NCI-H1092 treated with DMSO at 0.1 percent for 48 hours (cell line): ENCODE measurements at regions not wholly inside any gene's neighbourhood (a gene's known extent, or its start where the extent isn't known, plus 50 kb on each side); places are given as distances from the start of the nearest gene placed in this dataset.
A peak's percentile ranks its signal among the peaks of the same experiment; 100 is the strongest.
"Not testable (repeated sequence)": the region's sequence is repeated elsewhere in the genome, so short reads cannot be mapped to it uniquely, and the experiment has no call there.

Experiments
- DNase-seq: peaks from one replicate; lab custom pipeline; 2025; lab: John Stamatoyannopoulos, UW

- no peak for DNase-seq
Observed at GRCh38 chr1:38609166-38610025, 250.2 kb downstream of the RRAGC start.

GRCh38 chr1:38608202-38608864 is 251.2 kb downstream of the RRAGC start:
- peak; percentile 6 for DNase-seq

GRCh38 chr1:38607526-38607925 is 252.0 kb downstream of the RRAGC start:
- DNase-seq: no peak

- DNase-seq: no peak
Observed at GRCh38 chr1:38605063-38605462, 254.5 kb downstream of the RRAGC start.

- no peak for DNase-seq
Observed at GRCh38 chr1:38603907-38604306, 255.7 kb downstream of the RRAGC start.

- DNase-seq: no peak
Observed at GRCh38 chr1:38600905-38601304, 258.7 kb downstream of the RRAGC start.

GRCh38 chr1:38600286-38600685 is 259.3 kb downstream of the RRAGC start:
- no peak for DNase-seq

GRCh38 chr1:38598118-38598517 is 261.5 kb downstream of the RRAGC start:
- no peak for DNase-seq

- DNase-seq: no peak
Observed at GRCh38 chr1:38589036-38589435, 270.5 kb downstream of the RRAGC start.

GRCh38 chr1:38587766-38588165 is 271.8 kb downstream of the RRAGC start:
- DNase-seq: no peak

- DNase-seq: no peak
Observed at GRCh38 chr1:38586993-38587646, 272.5 kb downstream of the RRAGC start.

GRCh38 chr1:38585971-38586370 is 273.6 kb downstream of the RRAGC start:
- DNase-seq: no peak

- DNase-seq: no peak
Observed at GRCh38 chr1:38585460-38585859, 274.1 kb downstream of the RRAGC start.

- no peak for DNase-seq
Observed at GRCh38 chr1:38584448-38585355, 274.9 kb downstream of the RRAGC start.

- not testable (repeated sequence) for DNase-seq
Observed at GRCh38 chr1:38583287-38583686, 276.3 kb downstream of the RRAGC start.

GRCh38 chr1:38581396-38581795 is 278.2 kb downstream of the RRAGC start:
- no peak for DNase-seq

GRCh38 chr1:38580594-38580993 is 279.0 kb downstream of the RRAGC start:
- DNase-seq: no peak

GRCh38 chr1:38579056-38579455 is 280.5 kb downstream of the RRAGC start:
- DNase-seq: no peak

GRCh38 chr1:38578271-38578951 is 281.2 kb downstream of the RRAGC start:
- no peak for DNase-seq

GRCh38 chr1:38577937-38578270 is 281.7 kb downstream of the RRAGC start:
- DNase-seq: no peak

GRCh38 chr1:38577385-38577784 is 282.2 kb downstream of the RRAGC start:
- DNase-seq: no peak
